Activated CD4-positive, alpha-beta T cell treated with anti-CD3 and anti-CD28 coated beads, Interleukin-2, amount 50 U/mL, for 1 hour (primary cell): ENCODE measurements at regions not wholly inside any gene's neighbourhood (a gene's known extent, or its start where the extent isn't known, plus 50 kb on each side); places are given as distances from the start of the nearest gene placed in this dataset.

Experiments used
- DNase-seq: peaks from one replicate; pipeline ENCODE4 v3.0.0-alpha.2; 2020

GRCh38 chr11:134637091-134638015, 225.3 kb upstream of the B3GAT1 start:
- DNase-seq, result no peak

DNA sequence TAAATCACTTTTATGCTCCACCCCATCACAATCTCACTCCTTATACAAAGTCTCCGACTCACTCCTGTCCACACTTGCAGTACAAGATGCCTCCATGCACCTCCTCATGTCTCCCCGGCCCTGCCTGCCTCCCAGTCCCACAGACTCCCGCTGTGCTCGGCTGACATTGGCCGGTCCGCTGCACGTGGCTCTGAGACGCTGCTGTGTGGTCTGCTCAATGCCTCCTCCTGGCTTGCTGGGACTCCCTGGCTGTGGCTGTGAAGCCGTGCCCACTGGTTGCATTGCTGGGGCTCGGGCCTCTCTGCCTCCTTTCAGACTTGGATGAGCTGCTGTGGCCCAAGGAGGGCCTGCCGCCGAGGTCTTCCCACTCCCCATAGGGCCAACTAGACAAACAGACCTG, 224.0 kb upstream of the B3GAT1 start:
- DNase-seq, result no peak

DNA sequence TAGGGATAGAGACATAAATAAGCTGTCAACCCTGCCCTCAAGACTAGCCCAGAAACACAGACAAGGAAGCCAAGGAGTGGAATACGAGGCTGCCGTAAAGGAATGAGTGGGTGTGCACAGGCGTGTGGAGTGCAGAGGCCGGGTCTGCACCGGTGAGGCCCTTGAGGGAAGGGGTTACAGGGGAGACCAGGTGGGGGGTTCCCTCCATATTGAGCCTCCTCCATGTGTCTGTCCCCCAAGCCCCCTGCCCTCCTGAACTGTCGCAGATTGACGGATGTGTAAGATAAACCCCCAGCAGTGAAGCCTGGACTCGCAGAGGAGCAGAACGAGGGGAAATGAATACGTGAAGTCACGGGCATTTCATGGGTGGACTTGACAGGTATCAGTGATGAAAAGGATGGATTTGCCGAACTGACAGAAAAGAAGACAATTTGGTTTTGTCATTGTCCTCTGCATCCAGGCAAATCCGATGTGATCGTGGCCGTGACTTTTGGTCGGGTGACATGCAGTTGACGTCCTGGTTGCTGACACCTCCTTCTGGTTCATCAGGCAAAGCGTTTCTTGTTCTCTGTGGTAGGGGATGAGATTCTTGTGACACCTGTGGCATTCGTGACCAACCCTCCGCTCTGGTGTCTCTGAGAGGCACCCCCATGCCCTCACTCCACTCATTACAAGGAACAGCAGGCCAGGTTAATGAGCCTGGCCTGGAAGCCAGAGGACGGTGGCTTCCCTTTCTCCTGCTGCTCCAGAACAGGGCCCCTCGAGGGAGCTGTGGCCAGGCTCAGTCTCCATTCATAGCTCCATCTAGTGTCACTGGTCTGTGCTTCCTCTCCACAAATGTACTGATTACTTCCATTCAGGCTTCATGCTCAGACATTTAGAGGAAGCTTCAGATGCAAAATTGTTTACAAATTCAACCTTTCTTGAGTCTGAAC, 223.1 kb upstream of the B3GAT1 start:
- DNase-seq, result no peak

- DNase-seq, result no peak
Observed at GRCh38 chr11:134633276-134633675, 221.2 kb upstream of the B3GAT1 start.

DNA sequence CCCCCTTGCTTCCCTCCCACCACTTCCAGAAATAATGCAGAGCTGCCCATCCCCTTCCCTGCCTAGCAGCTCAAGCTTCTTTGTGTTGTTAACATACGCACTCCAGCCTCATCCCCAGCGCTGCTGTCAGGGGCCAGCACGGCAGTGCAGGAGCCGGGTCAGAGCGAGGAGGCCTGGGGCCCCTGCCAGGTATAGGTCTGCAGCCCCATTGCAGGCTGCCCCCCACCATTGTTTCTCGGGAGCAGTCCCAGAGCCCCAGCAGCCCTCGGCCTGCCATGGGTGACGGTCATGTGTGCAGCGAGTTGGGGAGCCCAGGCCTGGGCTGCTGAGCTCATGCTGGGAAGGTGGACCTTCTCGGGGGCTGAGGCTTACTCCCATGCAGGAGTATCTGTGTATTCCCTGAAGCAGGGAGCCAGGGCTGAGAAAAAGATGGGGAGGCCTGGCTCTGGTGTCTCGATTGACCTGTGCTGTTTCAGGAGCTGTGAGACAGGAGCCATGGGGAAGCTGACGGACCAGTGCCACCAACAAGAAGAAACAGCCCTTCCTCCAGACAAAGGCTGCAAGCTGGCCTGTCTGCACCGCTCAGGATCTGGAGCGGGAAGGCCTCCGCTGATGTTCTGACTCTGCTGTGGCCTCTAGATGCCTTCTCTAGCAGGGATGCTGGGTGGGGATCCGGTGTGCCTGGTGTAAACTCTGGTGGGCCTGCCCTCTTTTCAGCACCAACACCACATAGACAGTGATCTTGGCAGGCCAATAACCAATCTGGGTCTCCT, 220.5 kb upstream of the B3GAT1 start:
- no peak for DNase-seq

- DNase-seq, result no peak
Observed at GRCh38 chr11:134630861-134631260, 218.8 kb upstream of the B3GAT1 start.

GRCh38 chr11:134628426-134628825, 216.4 kb upstream of the B3GAT1 start:
- no peak for DNase-seq

DNA sequence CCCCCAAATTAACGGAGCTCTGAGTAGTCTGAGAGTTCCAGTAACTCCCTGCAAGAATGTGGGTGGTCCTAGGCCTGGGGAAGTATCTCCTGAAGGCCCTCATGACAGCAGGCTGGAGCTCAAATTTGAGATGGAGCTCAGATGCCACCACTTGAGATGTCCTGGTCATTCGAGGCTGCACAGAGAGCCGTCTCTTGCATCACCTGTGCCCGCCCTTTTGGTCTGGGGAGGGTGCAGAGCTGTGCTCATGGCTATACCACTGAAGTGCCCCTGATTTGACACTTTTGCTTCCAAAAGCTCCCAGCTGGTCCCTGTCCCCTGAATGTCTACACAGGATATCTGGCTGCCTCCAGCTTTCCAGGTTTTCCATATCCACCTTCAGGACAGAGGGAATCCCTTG, 214.0 kb upstream of the B3GAT1 start:
- DNase-seq, result no peak

DNA sequence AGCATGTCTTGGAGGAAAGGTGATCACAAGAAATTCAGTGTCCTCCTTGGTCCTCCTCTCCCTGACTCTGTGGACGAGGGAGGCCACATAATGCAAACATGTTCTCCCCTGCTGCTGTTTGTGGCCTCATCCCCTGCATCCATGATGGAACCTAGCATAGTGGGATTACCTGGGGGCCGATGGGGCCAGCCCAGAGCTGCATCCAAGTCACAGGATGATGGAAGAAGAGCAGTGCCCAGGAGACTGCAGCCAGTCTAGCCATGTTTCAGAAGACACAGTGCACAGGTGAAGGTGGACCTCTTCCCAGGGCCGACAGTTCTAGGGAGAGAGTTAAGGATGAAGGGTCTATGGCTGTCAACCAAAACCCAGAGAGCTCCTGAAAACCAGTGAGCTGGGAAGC, 213.6 kb upstream of the B3GAT1 start:
- no peak for DNase-seq

- DNase-seq, result no peak
Observed at GRCh38 chr11:134625151-134625550, 213.1 kb upstream of the B3GAT1 start.

GRCh38 chr11:134624166-134624920, 212.3 kb upstream of the B3GAT1 start:
- DNase-seq, result no peak

GRCh38 chr11:134623711-134624110, 211.7 kb upstream of the B3GAT1 start:
- no peak for DNase-seq

- no peak for DNase-seq
Observed at GRCh38 chr11:134622458-134622857, 210.4 kb upstream of the B3GAT1 start.

GRCh38 chr11:134617360-134617759, 205.3 kb upstream of the B3GAT1 start:
- no peak for DNase-seq

- DNase-seq, result no peak
Observed at GRCh38 chr11:134616038-134616437, 204.0 kb upstream of the B3GAT1 start.

DNA sequence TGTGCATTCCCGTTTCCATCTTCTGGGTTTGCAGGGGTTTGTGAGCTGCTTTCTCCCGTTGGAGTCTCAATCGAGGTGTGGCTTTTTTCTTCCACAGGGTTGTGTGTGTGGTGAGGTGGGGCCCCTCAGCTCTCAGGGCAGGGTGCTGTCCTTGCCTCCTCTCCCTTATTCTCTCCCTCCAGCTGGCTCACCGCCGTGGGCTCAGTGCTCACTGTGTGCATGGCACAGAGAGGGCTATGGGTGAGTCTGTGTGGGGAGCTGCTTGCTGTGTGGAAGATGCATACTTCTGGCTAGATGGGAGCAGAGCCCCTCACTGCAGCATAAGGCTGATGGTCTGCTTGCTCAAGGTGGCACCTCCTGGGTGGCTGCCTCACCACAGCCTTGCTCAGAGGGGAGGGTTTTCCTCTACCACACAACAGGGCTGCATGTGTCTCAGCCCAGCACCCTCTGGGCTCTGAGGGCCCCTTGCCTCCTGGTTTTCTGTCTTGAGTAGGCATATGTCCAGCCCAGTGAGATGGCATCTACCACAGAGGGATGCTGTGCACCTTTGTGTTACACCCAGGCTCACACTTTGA, 203.1 kb upstream of the B3GAT1 start:
- DNase-seq, result no peak

- no peak for DNase-seq
Observed at GRCh38 chr11:134614141-134614540, 202.1 kb upstream of the B3GAT1 start.

GRCh38 chr11:134613646-134614045, 201.6 kb upstream of the B3GAT1 start:
- no peak for DNase-seq

- DNase-seq, result no peak
Observed at GRCh38 chr11:134612140-134613030, 200.3 kb upstream of the B3GAT1 start.

DNA sequence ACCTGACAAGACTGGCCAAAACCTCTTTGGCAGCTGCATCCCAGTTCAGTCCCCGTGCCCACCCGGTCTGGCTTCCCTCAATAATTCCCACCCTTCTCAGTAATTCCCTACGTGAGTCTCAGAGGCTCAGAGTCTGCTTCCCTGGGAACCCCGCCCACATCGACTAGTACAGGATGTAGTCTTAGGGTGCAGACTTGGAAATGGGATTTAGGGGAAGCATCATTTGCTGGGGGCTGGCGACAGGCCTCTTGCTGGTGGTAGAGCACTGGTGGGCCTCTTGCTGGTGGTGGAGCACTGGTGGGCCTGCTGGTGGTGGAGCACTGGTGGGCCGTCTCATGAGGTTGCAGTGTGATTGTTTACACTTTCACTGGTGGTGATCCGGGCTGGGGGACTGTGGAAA, 199.5 kb upstream of the B3GAT1 start:
- DNase-seq, result no peak
